ENCODE measurements at regions not wholly inside any gene's neighbourhood (a gene's known extent, or its start where the extent isn't known, plus 50 kb on each side); places are given as distances from the start of the nearest gene placed in this dataset.
A peak's percentile ranks its signal among the peaks of the same experiment; 100 is the strongest.
"Not testable (repeated sequence)": the region's sequence is repeated elsewhere in the genome, so short reads cannot be mapped to it uniquely, and the experiment has no call there.

DNA sequence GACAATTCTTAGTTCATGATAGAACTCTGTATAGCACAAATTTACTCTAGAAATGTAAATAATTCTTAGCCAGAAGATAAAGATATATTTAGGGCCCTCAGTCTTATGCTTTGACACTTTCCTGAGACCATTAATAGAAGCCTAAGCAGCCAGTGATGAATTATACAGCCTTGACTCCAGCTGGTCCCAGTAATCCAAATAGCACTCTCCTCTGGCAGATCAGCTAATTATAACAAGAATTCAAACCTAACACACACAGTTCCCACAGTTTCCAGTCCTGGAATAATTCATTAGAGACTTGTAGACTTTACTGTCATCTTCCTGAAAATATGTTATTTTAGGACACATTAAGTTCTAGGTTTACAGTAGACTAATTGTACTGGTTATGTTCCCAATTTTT is 50.4 kb downstream of the SHOC1 start:
- no peak for DNase-seq

DNA sequence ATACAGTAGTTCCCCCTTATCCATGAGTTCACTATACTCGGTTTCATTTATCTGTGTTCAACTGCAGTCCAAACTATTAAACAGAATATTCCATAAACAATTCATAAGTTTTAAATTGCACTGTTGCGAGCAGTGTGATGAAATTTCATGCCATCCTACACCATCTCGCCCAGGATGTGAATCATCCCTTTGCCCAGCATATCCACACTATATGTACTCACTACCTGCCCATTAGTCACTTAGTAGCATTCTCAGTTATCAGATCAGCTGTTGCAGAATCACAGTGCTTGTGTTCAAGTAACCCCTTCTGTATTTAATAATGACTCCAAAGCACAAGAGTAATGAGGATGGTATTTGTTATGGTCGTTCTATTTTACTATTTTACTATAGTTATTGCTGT is 51.5 kb downstream of the SHOC1 start:
- Mint-ChIP-seq H3K36me3 (no peaks in the 10 kb centered on the region), H3K27ac (no peak overlapping the region), H3K27me3 (no peaks in the 10 kb centered on the region), H3K4me3 (no peak overlapping the region), H3K4me1 (no peaks in the 10 kb centered on the region), H3K9me3 (no peaks in the 10 kb centered on the region)
- ChIA-PET CTCF (no interaction called here), POLR2A (no interaction called here)
- Histone ChIP-seq H3K27ac (ENCODE audit: low read depth, low read length) (no peak overlapping the region), H3K27me3 (ENCODE audit: insufficient read depth, low read length, poor library complexity, severe bottlenecking) (no peaks in the 10 kb centered on the region), H3K9me3 (ENCODE audit: low read length) (no peaks in the 10 kb centered on the region), H3K4me3 (ENCODE audit: low read length) (no peak overlapping the region), H3K4me1 (ENCODE audit: insufficient read depth, low read length) (no peaks in the 10 kb centered on the region), H3K36me3 (ENCODE audit: insufficient read depth, low read length) (no peaks in the 10 kb centered on the region)
- DNase-seq: no peak

More for the DNA sequence above, 50.4 kb downstream of the SHOC1 start:
- peaks cover 0 to 1% of the 10 kb centered on the region in 2 donors for H3K27me3 Mint-ChIP-seq
- peaks cover 0 to under 1% (median 0%) of the 10 kb centered on the region in 3 donors for H3K36me3 Mint-ChIP-seq
- H3K9me3 Mint-ChIP-seq: no peaks in the 10 kb centered on the region
- Histone ChIP-seq H3K4me3 (ENCODE audit: low read length) (no peak overlapping the region), H3K36me3 (ENCODE audit: insufficient read depth, low read length) (no peaks in the 10 kb centered on the region), H3K27ac (ENCODE audit: low read depth, low read length) (no peak overlapping the region), H3K4me1 (ENCODE audit: insufficient read depth, low read length) (no peaks in the 10 kb centered on the region), H3K9me3 (ENCODE audit: low read length) (no peaks in the 10 kb centered on the region), H3K27me3 (ENCODE audit: insufficient read depth, low read length, poor library complexity, severe bottlenecking) (no peaks in the 10 kb centered on the region)
- no peak overlapping the region for H3K27ac Mint-ChIP-seq
- ChIA-PET CTCF (no interaction called here), POLR2A (no interaction called here)
- H3K4me1 Mint-ChIP-seq: peaks cover 0 to 1% (median 0%) of the 10 kb centered on the region in 3 donors
- no peak overlapping the region for H3K4me3 Mint-ChIP-seq

DNA sequence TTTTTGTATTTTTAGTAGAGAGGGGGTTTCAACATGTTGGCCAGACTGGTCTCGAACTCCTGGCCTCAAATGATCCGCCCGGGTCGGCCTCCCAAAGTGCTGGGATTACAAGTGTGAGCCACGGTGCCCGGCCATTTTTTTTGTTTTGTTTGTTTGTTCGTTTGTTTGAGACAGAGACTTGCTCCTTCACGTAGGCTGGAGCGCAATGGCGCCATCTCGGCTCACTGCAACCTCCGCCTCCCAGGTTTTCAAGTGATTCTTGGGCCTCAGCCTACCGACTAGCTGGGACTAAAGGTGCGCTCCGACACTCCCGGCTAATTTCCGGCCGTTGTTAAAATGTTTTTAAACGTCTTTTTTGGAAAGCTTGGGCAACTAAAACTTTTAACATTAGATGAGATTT is 54.0 kb downstream of the SHOC1 start:
- no peak overlapping the region for H3K27ac Mint-ChIP-seq
- H3K4me3 ChIP-seq (ENCODE audit: low read length): no peak overlapping the region
- CTCF ChIA-PET: no interaction called here
- H3K4me1 ChIP-seq (ENCODE audit: insufficient read depth, low read length): no peaks in the 10 kb centered on the region
- H3K27me3 Mint-ChIP-seq: no peaks in the 10 kb centered on the region
- no peaks in the 10 kb centered on the region for H3K36me3 ChIP-seq (ENCODE audit: insufficient read depth, low read length)
- H3K4me3 Mint-ChIP-seq: no peak overlapping the region
- H3K27me3 ChIP-seq (ENCODE audit: insufficient read depth, low read length, poor library complexity, severe bottlenecking): no peaks in the 10 kb centered on the region
- H3K4me1 Mint-ChIP-seq: no peaks in the 10 kb centered on the region
- DNase-seq: no peak
- H3K9me3 Mint-ChIP-seq: peaks cover 0 to 5% (median 1%) of the 10 kb centered on the region in 5 donors
- POLR2A ChIA-PET: no interaction called here
- no peak overlapping the region for H3K27ac ChIP-seq (ENCODE audit: low read depth, low read length)
- H3K36me3 Mint-ChIP-seq: peaks cover 0 to 11% (median 0%) of the 10 kb centered on the region in 3 donors
- no peaks in the 10 kb centered on the region for H3K9me3 ChIP-seq (ENCODE audit: low read length)

DNA sequence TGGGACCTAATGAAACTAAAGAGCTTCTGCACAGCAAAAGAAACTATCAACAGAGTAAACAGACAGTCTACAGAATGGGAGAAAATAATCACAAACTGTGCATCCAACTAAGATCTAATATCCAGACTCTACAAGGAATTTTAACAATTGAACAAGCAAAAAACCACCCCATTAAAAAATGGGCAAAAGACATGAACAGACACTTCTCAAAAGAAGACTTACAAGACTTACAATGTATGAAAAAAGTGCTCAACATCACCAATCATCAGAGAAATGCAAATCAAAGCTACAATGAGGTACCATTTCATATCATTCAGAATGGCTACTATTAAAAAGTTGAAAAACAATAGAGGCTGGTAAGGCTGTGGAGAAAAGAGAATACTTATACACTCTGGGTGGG is 58.0 kb downstream of the SHOC1 start:
- H3K27me3 Mint-ChIP-seq: no peaks in the 10 kb centered on the region
- no peak overlapping the region for H3K4me3 Mint-ChIP-seq
- POLR2A ChIA-PET: no interaction called here
- no peak overlapping the region for H3K27ac ChIP-seq (ENCODE audit: low read depth, low read length)
- CTCF ChIA-PET: no interaction called here
- H3K36me3 Mint-ChIP-seq: peaks cover 0 to 24% (median 0%) of the 10 kb centered on the region in 3 donors
- H3K4me1 Mint-ChIP-seq: no peaks in the 10 kb centered on the region
- no peak for DNase-seq
- H3K36me3 ChIP-seq (ENCODE audit: insufficient read depth, low read length): no peaks in the 10 kb centered on the region
- H3K4me3 ChIP-seq (ENCODE audit: low read length): no peak overlapping the region
- H3K4me1 ChIP-seq (ENCODE audit: insufficient read depth, low read length): no peaks in the 10 kb centered on the region
- no peaks in the 10 kb centered on the region for H3K27me3 ChIP-seq (ENCODE audit: insufficient read depth, low read length, poor library complexity, severe bottlenecking)
- peaks cover 0 to 6% (median 5%) of the 10 kb centered on the region in 5 donors for H3K9me3 Mint-ChIP-seq
- H3K9me3 ChIP-seq (ENCODE audit: low read length): no peaks in the 10 kb centered on the region
- H3K27ac Mint-ChIP-seq: no peak overlapping the region

DNA sequence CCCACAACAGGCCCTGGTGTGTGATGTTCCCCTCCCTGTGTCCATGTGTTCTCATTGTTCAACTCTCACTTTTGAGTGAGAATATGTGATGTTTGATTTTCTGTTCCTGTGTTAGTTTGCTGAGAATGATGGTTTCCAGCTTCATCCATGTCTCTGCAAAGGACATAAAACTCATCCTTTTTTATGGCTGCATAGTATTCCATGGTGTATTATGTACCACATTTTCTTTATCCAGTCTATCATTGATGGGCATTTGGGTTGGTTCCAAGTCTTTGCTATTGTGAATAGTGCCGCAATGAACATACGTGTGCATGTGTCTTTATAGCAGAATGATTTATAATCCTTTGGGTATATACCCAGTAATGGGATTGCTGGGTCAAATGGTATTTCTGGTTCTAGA is 59.4 kb downstream of the SHOC1 start:
- H3K9me3 ChIP-seq (ENCODE audit: low read length); H3K4me3 ChIP-seq (ENCODE audit: low read length); H3K27ac Mint-ChIP-seq; DNase-seq; H3K9me3 Mint-ChIP-seq; CTCF ChIA-PET; H3K4me3 Mint-ChIP-seq; H3K27ac ChIP-seq (ENCODE audit: low read depth, low read length); H3K36me3 ChIP-seq (ENCODE audit: insufficient read depth, low read length); H3K27me3 ChIP-seq (ENCODE audit: insufficient read depth, low read length, poor library complexity, severe bottlenecking); POLR2A ChIA-PET; H3K4me1 Mint-ChIP-seq; H3K4me1 ChIP-seq (ENCODE audit: insufficient read depth, low read length); H3K27me3 Mint-ChIP-seq: not testable (repeated sequence)
- H3K36me3 Mint-ChIP-seq: peaks cover 0 to 31% (median 2%) of the 10 kb centered on the region in 3 donors

DNA sequence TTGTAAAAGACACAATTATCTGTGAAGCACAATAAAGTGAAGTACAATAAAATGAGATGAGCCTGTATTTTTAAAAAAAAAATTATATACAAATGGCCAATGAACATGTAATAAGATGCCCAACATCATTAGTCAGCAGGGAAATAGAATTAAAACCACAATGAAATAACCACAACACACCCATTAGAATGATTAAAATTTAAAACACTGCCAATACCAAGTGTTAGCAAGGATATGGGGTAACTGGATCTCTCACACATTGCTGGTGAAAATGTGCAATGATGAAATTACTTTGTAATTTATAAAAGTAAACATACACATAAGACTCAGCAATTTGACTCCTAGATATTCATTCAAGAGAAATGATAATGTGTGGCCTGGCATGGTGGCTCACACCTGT is 62.8 kb downstream of the SHOC1 start:
- Histone ChIP-seq H3K27me3 (ENCODE audit: insufficient read depth, low read length, poor library complexity, severe bottlenecking) (no peaks in the 10 kb centered on the region), H3K4me3 (ENCODE audit: low read length) (no peak overlapping the region), H3K36me3 (ENCODE audit: insufficient read depth, low read length) (no peaks in the 10 kb centered on the region), H3K27ac (ENCODE audit: low read depth, low read length) (no peak overlapping the region), H3K4me1 (ENCODE audit: insufficient read depth, low read length) (no peaks in the 10 kb centered on the region), H3K9me3 (ENCODE audit: low read length) (no peaks in the 10 kb centered on the region)
- Mint-ChIP-seq H3K9me3 (peaks cover 0 to 12% (median 6%) of the 10 kb centered on the region in 5 donors), H3K4me3 (no peak overlapping the region), H3K27ac (no peak overlapping the region), H3K27me3 (no peaks in the 10 kb centered on the region), H3K36me3 (peaks cover 7 to 45% (median 10%) of the 10 kb centered on the region in 3 donors), H3K4me1 (no peaks in the 10 kb centered on the region)
- DNase-seq: no peak
- ChIA-PET POLR2A (no interaction called here), CTCF (no interaction called here)

DNA sequence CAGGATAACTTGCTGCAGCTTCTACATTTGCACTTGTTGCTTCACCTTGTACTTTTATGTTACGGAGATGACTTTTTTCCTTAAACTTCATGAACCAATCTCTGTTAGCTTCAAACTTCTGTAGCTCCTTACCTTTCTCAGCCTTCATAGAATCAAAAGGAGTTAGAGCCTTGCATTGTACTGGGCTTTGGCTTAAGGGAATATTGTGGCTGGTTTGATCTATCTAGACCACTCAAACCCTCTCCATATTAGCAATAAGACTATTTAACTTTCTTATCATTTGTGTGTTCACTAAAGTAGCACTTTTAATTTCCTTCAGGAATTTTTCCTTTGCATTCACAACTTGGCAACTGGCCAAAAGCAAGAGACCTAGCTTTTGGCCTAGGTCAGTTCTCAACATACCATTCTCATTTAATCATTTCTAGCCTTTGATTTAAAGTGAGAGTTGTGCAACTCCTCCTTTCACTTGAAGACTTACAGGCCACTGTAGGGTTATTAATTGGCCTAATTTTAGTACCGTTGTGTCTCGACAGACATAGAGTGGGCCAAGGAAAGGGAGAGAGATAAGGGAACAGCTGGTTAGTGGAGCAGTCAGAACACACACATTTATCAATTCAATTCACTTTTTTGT is 63.7 kb downstream of the SHOC1 start:
- Histone ChIP-seq H3K4me3 (ENCODE audit: low read length) (no peak overlapping the region), H3K27ac (ENCODE audit: low read depth, low read length) (no peak overlapping the region), H3K27me3 (ENCODE audit: insufficient read depth, low read length, poor library complexity, severe bottlenecking) (no peaks in the 10 kb centered on the region), H3K36me3 (ENCODE audit: insufficient read depth, low read length) (no peaks in the 10 kb centered on the region), H3K9me3 (ENCODE audit: low read length) (no peaks in the 10 kb centered on the region), H3K4me1 (ENCODE audit: insufficient read depth, low read length) (no peaks in the 10 kb centered on the region)
- Mint-ChIP-seq H3K27ac (no peak overlapping the region), H3K4me3 (no peak overlapping the region), H3K27me3 (no peaks in the 10 kb centered on the region), H3K9me3 (peaks cover 0 to 12% (median 4%) of the 10 kb centered on the region in 5 donors), H3K4me1 (no peaks in the 10 kb centered on the region), H3K36me3 (peaks cover 7 to 37% (median 10%) of the 10 kb centered on the region in 3 donors)
- CTCF ChIA-PET: no interaction called here
- DNase-seq: no peak
- POLR2A ChIA-PET: no interaction called here

DNA sequence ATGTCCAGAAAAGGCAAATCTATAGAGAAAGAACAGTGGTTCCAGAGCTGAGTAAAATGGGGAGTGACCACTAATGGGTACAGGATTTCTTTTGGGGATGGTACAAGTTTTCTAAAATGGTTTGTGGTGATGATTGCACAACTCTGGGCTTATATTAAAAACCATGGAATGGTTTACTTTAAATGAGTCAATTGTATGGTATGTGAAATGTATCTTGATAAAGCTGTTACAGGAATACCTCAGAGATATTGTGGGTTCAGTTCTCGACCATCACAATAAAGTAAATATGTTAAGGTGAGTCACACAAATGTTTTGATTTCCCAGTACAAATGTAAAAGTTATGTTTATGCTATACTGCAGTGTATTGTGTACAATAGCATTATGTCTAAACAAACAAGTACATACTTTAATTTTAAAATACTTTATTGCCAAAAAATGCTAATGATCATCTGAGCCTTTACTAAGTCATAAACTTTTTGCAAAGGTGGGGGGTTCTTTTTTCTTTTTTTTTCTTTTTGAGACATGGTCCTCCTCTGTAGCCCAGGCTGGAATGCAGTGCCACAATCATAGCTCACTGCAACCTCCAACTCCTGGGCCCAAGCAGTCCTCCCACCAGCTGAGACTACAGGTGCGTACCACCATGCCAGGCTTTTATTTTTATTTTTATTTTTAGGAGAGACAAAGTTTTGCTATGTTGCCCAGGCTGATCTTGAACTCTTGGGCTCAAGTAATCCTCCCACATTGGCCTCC is 65.9 kb downstream of the SHOC1 start:
- H3K27ac ChIP-seq (ENCODE audit: low read depth, low read length): no peak overlapping the region
- no peaks in the 10 kb centered on the region for H3K9me3 ChIP-seq (ENCODE audit: low read length)
- H3K9me3 Mint-ChIP-seq: peaks cover 0 to 12% (median 0%) of the 10 kb centered on the region in 5 donors
- no peaks in the 10 kb centered on the region for H3K36me3 ChIP-seq (ENCODE audit: insufficient read depth, low read length)
- no peaks in the 10 kb centered on the region for H3K4me1 Mint-ChIP-seq
- no peaks in the 10 kb centered on the region for H3K4me1 ChIP-seq (ENCODE audit: insufficient read depth, low read length)
- no peaks in the 10 kb centered on the region for H3K27me3 Mint-ChIP-seq
- POLR2A ChIA-PET: no interaction called here
- H3K4me3 Mint-ChIP-seq: no peak overlapping the region
- no peak overlapping the region for H3K4me3 ChIP-seq (ENCODE audit: low read length)
- no peaks in the 10 kb centered on the region for H3K27me3 ChIP-seq (ENCODE audit: insufficient read depth, low read length, poor library complexity, severe bottlenecking)
- peaks cover 9 to 21% (median 10%) of the 10 kb centered on the region in 3 donors for H3K36me3 Mint-ChIP-seq
- no peak for DNase-seq
- H3K27ac Mint-ChIP-seq: peak overlapping the region in 1 of 8 donors; percentile 11
- CTCF ChIA-PET: no interaction called here
